ENCODE measurements at regions not wholly inside any gene's neighbourhood (a gene's known extent, or its start where the extent isn't known, plus 50 kb on each side); places are given as distances from the start of the nearest gene placed in this dataset.

GRCh38 chr4:155542415-155542814 lies 124.2 kb upstream of the GUCY1A1 start:
- Histone ChIP-seq H3K36me3 (no peaks in the 10 kb centered on the region), H3K4me3 (no peak overlapping the region), H3K27ac (peak overlapping the region in 1 of 2 donors; percentile 38), H3K9me3 (peaks cover 0 to 3% of the 10 kb centered on the region in 2 donors), H3K4me1 (peaks cover 0 to 16% of the 10 kb centered on the region in 2 donors), H3K27me3 (no peaks in the 10 kb centered on the region)
- DNase-seq (ENCODE audit: low spot score): no peak
- TF ChIP-seq CTCF (IDR thresholded peaks at IDR 0.05): no peak

- no peak overlapping the region for H3K4me3 ChIP-seq
- H3K4me1 ChIP-seq: peaks cover 0 to 16% of the 10 kb centered on the region in 2 donors
- H3K36me3 ChIP-seq: no peaks in the 10 kb centered on the region
- peaks cover 0 to 3% of the 10 kb centered on the region in 2 donors for H3K9me3 ChIP-seq
- TF ChIP-seq CTCF (IDR thresholded peaks at IDR 0.05): no peak
- H3K27me3 ChIP-seq: no peaks in the 10 kb centered on the region
- H3K27ac ChIP-seq: no peak overlapping the region
- DNase-seq (ENCODE audit: low spot score): no peak
Observed at GRCh38 chr4:155541716-155542115, 124.9 kb upstream of the GUCY1A1 start.

- Histone ChIP-seq H3K4me1 (peaks cover 0 to 16% of the 10 kb centered on the region in 2 donors), H3K9me3 (peaks cover 0 to 3% of the 10 kb centered on the region in 2 donors), H3K36me3 (no peaks in the 10 kb centered on the region), H3K27ac (no peak overlapping the region), H3K27me3 (no peaks in the 10 kb centered on the region), H3K4me3 (no peak overlapping the region)
- no peak for DNase-seq (ENCODE audit: low spot score)
- TF ChIP-seq CTCF (IDR thresholded peaks at IDR 0.05): no peak
Observed at GRCh38 chr4:155540698-155541097, 126.0 kb upstream of the GUCY1A1 start.

GRCh38 chr4:155539746-155540145 lies 126.9 kb upstream of the GUCY1A1 start:
- H3K27me3 ChIP-seq: no peaks in the 10 kb centered on the region
- H3K27ac ChIP-seq: no peak overlapping the region
- H3K4me1 ChIP-seq: peaks cover 0 to 9% of the 10 kb centered on the region in 2 donors
- TF ChIP-seq CTCF (IDR thresholded peaks at IDR 0.05): no peak
- no peak for DNase-seq (ENCODE audit: low spot score)
- H3K4me3 ChIP-seq: no peak overlapping the region
- no peaks in the 10 kb centered on the region for H3K9me3 ChIP-seq
- no peaks in the 10 kb centered on the region for H3K36me3 ChIP-seq

GRCh38 chr4:155535802-155536454 lies 130.7 kb upstream of the GUCY1A1 start:
- TF ChIP-seq CTCF (IDR thresholded peaks at IDR 0.05): no peak
- Histone ChIP-seq H3K4me3 (no peak overlapping the region), H3K27me3 (no peaks in the 10 kb centered on the region), H3K27ac (peak overlapping the region; percentile 7 to 76), H3K4me1 (no peaks in the 10 kb centered on the region), H3K36me3 (no peaks in the 10 kb centered on the region), H3K9me3 (no peaks in the 10 kb centered on the region)
- DNase-seq (ENCODE audit: low spot score): no peak
